Left colon (tissue), 2 donors: ENCODE measurements at regions not wholly inside any gene's neighbourhood (a gene's known extent, or its start where the extent isn't known, plus 50 kb on each side); places are given as distances from the start of the nearest gene placed in this dataset.

Experiments
- ATAC-seq: fragments of 200-7000 bp; cut with Tn5 transposase; one replicate; pipeline ENCODE4 v1.9.1; 2020; ENCODE audit warnings: mild to moderate bottlenecking, moderate library complexity
- DNase-seq, 2 donors: peaks; one replicate each; pipeline ENCODE4 v3.0.0-alpha.2; 2020
- intact Hi-C, 2 donors: fragments of 100-400 bp; cut with DNase I in 1 of 2; cut with micrococcal nuclease in 1 of 2; formaldehyde crosslinking; loops; one replicate each; pipeline versions ENCODE4 v1.11.2 to v1.14.0; 2022; cut with DNase I, micrococcal nuclease
- donor health status: DM: no; HTN: no; CAD: no.
- donor health status: DM: yes; HTN: yes; CAD: no.

DNA sequence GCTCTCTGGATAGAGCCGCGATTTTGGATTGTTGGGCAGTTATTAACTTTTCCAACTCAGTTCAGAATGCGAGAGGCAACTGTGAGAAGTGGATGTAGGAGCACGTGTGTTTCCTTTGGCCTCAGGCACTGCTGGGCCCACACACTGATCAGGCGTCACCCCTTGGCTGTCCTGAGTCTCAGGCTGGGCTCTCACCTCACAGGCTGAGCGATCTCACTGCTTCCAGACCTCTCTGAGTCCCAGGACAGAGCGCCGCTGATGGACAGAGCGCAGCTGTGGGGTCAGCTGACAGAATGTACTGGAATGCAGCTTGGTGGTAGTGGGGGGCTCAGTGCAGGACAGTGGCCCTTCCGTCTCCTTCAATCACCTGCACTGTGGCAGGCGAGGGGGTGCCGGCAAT lies 516.2 kb downstream of the TBC1D22A start:
- intact Hi-C loops: no loop called here
- DNase-seq: no peak
- no peak for ATAC-seq

DNA sequence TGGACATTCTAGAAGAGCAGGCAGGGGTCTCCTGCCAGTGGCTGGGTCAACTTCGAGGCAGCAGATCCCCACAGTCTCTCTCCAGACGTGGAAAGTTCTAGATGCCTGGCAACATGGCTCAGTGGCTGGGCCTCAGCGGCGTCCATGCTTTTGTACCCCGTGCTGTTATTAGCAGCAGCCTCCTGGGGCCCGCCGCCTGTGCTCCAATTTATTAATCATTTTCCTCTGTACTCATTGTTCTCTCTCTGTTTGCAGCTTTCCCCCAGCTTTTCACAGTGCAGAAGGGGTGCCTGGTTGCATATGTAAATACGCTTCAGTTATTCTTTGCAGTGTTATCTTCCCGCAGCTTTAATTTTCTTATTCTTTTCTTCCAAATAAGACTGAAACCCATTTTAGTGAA lies 515.1 kb downstream of the TBC1D22A start:
- DNase-seq: no peak
- ATAC-seq: no peak
- intact Hi-C loops: no loop called here

DNA sequence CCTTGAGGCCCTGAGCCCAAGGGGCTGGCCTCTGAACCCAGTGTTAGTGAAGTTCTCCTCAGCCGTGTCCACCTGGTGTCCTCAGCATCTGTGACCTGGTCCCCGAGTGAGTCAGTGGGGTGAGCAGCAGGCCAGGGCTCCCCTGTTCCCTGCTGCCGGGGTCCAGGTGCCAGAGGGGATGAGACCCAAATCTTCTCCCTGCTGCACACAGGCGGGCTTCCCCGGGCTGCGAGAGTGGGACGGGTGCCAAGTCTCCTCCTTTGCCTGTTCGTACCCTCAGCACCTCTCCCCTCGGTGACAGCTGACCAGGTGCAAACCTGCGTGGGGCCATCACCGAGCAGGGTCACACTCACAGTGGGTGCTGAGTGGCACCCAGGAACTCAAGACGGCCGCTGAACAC lies 514.5 kb downstream of the TBC1D22A start:
- DNase-seq: no peak
- intact Hi-C loops: no loop called here
- no peak for ATAC-seq

- ATAC-seq (no peak), DNase-seq (no peak)
- intact Hi-C loops: no loop called here
Observed at GRCh38 chr22:47276450-47276820, 514.0 kb downstream of the TBC1D22A start.

DNA sequence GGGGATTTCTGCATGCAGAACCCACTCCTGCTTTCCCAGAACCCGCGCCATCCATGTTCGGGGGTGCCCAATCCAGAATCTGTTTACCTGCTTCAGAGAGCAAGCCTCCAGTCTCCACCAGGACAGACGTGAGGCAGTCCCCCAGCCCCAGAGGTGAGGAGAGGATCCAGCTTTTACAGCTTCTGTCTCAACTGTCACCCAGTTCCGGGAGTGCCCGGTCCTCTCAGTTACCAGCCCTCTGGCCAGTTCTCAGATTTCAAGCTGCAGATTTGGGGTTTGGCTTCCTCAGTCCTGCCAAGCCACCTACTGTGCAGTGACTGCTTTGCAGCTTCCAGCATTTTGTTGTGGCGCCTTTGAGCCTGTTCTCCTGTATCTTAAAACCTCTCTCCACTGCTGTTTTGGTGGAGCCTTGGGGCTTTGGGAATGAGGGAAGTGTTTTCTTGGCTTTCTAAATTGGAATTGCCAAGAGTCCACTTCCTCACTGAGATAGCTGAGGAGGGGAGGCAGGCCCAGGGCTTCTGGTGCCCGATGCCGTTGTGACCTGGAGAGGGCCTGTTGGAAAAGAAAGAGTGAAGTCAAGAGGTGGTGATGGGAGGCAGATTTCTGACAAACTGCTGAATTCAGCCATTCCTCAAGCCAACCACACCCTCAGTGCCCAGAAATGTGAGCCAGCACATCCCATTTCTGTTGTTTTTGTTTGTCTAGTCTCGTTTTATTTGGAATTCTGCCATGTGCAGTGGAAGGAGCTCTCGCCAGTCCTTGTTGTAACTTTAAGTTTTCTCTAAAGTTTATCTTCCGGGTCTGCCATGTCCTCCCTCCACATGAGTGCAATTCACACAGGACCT lies 513.4 kb downstream of the TBC1D22A start:
- intact Hi-C loops: no loop called here
- DNase-seq: no peak
- ATAC-seq: no peak

- intact Hi-C loops: no loop called here
- ATAC-seq: no peak
- DNase-seq: no peak
Observed at GRCh38 chr22:47274196-47274595, 511.7 kb downstream of the TBC1D22A start.

DNA sequence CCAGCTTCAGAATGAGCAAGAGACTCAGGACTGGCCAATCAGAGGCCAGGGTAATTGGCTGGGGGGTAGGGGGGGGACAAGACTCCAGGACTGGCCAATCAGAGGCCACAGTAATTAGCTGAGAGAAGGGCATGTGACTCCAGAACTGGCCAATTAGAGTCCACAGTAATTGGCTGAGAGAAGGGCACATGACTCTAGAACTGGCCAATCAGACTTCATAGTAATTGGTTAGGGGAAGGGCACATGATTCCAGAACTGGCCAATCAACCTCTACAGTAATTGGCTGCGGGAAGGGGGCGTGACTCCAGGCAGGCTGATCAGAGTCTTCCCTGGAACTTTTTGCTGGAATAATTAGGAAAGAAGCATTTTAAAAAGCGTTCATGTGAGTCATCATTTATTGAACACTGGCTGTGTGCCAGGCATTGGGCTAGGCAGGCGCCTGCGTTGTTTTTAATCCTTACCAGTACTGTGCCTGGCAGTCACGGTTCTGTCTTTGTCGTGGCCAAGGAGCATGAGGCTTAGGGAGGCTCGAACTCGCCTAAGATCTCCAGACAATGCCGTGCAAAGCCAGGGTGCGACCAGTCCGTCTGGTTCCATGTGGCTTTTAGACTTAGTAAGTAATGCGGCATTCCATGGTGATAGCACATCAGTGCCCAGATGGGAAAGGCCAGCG lies 508.1 kb downstream of the TBC1D22A start:
- DNase-seq: peak in 1 of 2 donors; percentile 5
- intact Hi-C loops: no loop called here

GRCh38 chr22:47269516-47270088 lies 507.2 kb downstream of the TBC1D22A start:
- intact Hi-C loops: no loop called here
- ATAC-seq: no peak
- DNase-seq: no peak

More for the DNA sequence above, 508.1 kb downstream of the TBC1D22A start:
- ATAC-seq: no peak

GRCh38 chr22:47267513-47268282 lies 505.2 kb downstream of the TBC1D22A start:
- no peak for ATAC-seq

GRCh38 chr22:47266329-47266728 lies 503.9 kb downstream of the TBC1D22A start:
- intact Hi-C loops: no loop called here
- no peak for ATAC-seq
- DNase-seq: no peak

More at GRCh38 chr22:47267513-47268282, 505.2 kb downstream of the TBC1D22A start:
- no peak for DNase-seq
- intact Hi-C loops: no loop called here

DNA sequence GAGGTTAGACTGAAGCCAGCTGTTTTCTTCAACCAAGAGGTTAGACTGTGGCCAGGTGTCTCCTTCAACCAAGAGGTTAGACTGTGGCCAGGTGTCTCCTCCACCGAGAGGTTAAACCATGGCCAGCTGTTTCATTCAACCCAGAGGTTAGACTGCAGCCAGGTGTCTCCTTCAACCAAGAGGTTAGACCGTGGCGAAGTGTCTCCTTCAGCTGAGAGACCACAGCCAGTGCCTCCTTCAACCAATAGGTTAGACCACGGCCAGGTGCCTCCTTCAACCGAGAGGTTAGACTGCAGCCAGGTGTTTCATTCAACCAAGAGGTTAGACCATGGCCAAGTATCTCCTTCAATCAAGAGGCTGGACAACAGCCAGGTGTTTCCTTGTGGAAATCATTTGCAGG lies 498.1 kb downstream of the TBC1D22A start:
- intact Hi-C loops: no loop called here
- ATAC-seq: no peak
- no peak for DNase-seq

DNA sequence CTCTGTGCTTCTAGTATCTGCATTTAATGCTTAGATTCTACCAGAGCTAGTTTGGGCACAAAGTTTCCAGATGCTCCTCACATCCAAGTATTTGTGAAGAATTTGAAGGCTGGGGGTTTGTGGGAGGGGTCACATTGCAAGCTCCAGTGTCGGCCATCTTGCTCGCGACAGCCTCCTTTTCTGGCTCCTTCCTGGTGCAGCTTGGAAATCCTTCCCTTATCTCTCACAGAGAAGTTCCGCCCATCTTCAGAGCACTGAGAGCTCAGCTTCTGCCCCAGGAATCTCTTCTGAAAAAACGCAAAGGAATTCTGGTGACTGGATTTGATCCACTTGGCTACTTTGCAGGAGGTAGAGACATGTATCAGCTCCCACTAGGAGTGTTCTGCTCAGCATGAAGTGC lies 497.5 kb downstream of the TBC1D22A start:
- intact Hi-C loops: no loop called here
- no peak for ATAC-seq
- no peak for DNase-seq

DNA sequence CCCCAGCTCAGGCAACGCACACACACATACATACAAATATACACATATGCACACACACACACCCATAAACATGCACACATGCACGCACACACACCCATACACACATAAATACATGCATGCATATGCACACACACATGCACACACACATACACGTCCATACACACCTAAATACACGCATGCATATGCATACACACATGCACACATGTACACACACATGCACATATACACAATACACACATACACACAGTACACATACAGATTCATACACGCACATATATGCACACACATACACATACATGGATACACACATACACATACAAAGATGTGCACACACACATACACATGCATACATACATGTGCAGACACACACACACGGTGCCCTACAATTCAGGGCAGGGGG lies 496.6 kb downstream of the TBC1D22A start:
- intact Hi-C loops: no loop called here
- DNase-seq: no peak
- no peak for ATAC-seq

GRCh38 chr22:47257976-47258375 lies 495.5 kb downstream of the TBC1D22A start:
- no peak for ATAC-seq
- intact Hi-C loops: no loop called here
- DNase-seq: no peak

GRCh38 chr22:47257566-47257965 lies 495.1 kb downstream of the TBC1D22A start:
- ATAC-seq (no peak), DNase-seq (no peak)
- intact Hi-C loops: no loop called here

DNA sequence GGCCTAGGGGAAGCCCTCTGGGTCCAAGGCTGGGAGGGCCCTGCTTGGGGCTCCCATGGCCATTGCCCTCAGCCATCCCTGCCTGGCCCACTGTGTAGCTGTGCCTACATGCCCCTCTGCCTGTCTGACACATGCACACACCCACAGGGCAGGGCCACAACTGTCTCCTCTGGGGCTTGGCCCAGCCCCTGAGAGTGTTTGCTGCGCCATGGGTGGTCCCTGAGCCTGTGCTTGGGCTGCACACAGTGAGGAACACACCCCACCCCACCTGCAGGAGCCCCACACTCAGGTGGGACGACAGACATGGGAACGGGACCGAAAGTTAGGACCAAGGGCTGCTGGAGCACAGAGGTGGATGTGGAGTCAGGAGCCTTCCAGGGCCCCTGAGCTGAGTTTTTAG lies 489.5 kb downstream of the TBC1D22A start:
- no peak for ATAC-seq
- DNase-seq: no peak
- intact Hi-C loops: no loop called here

DNA sequence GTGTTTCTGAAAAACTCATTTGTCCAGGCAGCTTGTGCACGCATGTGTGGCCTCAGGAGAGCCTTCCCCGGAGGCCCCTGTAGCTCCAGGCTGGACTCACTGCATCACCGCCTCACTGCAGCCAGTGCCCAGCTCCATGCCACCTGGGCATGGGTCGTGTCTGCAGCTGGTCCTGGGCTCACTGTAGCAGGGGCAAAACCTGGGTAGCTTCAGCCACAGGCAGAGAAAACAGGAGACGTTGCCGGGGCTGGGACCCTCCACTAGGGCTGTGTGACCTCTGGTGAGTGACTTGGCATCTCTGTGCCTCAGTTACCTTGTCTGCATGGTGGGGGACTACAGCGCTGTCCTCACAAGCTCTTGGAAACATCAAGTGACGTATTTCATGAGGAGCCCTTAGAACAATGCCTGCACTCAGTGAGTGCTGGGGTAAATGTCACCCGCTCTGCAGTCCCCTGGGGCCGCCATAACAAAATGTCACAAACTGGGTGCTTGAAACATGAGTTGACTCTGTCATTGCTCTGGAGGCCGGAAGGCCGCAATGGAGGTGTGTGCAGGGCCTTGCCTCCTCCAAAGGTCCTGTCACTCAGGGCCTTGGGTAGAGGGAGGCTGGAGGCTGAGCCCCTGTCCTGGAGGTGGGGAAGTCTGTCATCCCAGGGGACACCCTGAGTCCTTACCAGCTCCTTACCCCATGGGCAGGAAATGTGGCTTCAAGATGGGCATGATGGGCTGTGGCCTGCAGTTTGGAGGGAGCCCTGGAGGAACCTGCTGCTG lies 488.7 kb downstream of the TBC1D22A start:
- intact Hi-C loops: no loop called here

GRCh38 chr22:47249370-47249928 lies 487.0 kb downstream of the TBC1D22A start:
- DNase-seq: no peak
- no peak for ATAC-seq
- intact Hi-C loops: no loop called here

More for the DNA sequence above, 488.7 kb downstream of the TBC1D22A start:
- ATAC-seq (no peak), DNase-seq (no peak)
